NCI-H128 (cell line): ENCODE measurements at regions not wholly inside any gene's neighbourhood (a gene's known extent, or its start where the extent isn't known, plus 50 kb on each side); places are given as distances from the start of the nearest gene placed in this dataset.

Experiments
- DNase-seq: peaks from one replicate; lab custom pipeline; 2025; ENCODE audit not compliant: unreplicated experiment; lab: John Stamatoyannopoulos, UW

DNA sequence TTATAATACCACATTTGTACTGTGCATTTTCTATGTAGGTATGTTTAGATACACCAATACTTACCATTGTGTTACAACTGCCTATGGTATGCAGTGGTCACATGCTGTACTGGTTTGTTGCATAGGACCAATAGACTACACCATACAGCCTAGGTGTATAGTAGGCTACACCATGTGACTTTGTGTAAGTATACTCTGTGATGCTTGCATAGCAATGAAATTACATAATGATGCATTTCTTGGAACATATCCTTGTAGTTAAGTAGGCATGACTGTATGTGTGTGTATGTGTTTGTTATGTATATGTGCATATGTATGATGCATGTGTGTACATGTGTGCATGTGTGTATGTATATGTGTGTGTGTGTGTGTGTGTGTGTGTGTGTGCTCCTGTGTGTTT is 157.6 kb downstream of the TDRD15 start:
- no peak for DNase-seq

DNA sequence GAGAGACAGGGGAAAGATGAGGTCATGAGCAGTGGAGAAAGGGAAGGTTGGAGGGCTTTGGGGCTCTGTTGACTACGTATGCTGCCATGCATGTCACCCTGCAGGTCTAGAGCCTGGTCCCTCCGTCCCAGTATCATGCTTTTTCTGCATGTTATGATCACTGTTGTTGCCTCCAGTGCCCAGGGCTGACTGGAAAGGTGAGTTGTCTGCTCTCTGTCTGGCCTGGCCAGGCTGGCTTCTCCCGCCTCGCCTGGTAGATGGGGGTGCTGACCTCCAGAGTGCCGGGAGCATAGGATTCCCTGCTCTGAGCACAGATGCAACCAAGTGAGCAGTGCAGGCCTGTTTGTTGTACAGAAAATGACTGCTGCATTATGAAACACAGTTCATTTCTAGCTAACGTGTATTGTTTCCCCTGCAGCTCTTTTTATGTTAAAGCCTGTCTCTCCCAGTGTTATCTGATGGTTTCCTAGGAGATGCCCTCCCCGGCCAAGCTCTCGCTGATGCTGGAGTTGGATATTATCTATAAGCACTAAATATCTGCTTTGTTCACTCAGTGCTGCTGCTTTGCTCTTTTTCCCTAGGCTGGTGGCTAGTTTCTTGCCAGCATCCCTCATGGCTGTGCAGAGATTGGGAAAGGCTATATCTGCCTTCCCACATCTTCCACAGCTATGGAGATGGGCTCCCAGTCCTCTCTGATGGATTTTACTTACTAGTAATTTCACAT is 158.2 kb downstream of the TDRD15 start:
- no peak for DNase-seq

GRCh38 chr2:21282515-21282898 is 158.7 kb downstream of the TDRD15 start:
- no peak for DNase-seq

- no peak for DNase-seq
Measured at GRCh38 chr2:21288299-21288698, 164.5 kb downstream of the TDRD15 start.

- DNase-seq = no peak
Measured at GRCh38 chr2:21288739-21289520, 165.2 kb downstream of the TDRD15 start.

DNA sequence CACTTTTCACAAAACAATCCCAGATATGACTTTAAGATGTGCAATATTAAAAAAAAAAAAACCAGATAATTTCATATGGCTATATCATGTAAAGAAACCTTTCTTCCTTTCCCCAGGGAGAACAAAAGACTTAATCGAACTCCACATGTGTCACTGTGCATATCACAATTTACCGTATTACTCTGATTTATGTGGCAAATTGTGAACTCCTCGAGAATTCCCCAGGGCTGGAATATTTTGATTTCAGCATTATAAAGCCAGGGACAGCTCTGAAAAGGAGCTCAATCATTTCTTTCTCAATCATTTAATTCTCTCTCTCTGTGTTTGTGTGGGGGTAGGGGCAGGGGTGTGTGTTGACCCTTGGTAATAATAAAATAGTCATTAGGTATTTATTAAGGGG is 165.8 kb downstream of the TDRD15 start:
- DNase-seq = no peak

DNA sequence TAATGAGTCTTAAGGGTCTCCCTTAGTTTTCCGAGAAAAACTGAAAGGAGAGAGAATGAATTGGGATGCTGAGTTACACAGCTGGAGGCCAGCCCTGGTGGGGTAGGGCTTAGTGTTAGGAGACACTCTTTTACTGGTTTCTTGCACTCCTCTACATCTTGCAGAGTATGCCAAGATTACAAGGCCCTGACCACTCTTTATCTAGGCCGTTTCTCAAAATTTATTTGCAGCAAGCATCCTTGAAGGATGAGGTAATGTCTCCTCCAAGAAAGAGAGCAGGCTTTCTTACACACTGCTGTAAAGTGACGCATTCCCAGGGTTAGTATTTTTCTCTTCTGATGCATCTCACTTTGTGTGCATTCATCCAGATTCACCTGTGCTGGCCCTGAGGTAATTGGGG is 166.2 kb downstream of the TDRD15 start:
- no peak for DNase-seq

DNA sequence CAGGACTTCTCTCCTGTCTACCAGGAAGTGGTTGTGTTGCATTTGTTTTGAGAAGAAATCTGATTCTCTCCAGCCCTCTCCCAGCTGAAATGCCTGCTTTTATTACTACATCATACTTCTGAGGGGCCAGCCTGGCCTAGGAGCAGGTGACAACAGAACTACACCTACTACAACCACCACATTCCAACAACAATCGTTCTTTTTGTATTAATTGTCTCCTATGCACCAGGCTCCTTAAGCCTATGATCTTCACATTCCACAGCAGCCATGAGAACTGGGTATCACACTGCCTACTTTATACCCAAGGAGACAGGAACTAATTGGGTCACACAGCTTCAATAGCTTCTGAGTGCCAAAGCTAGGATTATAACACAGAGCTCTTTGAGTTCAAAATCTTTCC is 167.7 kb downstream of the TDRD15 start:
- no peak for DNase-seq

DNA sequence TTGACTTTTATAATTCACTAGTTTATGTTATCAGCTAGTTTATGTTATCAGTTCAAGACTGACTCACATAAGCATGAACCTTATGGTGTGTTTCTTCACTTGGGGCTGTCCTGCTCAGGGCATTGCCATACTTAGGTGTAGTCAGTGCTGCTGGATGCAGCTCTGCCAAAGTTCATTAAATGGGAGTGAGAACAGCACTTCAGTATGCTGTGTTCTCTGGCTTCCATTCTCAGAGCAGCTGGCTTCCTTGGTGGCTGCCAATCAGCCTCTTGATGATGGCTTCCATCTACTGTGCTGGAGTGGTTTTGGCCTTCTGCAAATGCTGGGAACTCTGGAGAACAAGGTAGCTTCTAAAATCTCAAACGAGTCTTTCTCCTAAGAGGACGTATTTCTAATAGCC is 170.7 kb downstream of the TDRD15 start:
- DNase-seq = no peak

DNA sequence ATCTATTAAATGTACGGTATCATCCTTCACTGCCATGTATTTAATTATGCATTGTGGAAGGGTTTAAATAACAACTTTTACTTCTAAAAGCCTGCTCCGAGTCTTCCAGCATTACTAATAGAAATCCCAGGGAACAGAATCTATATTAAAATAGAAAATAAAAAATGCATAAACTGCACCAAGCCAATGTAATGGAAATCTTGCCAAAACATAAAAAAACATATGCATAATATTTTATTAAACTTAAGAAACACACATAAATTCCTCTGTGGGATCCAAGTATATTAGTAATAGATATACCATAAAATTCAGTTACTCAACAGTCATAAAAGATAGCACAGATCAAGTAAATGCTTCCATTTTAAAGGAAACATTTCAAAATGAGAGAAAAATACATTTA is 175.6 kb downstream of the TDRD15 start:
- no peak for DNase-seq

GRCh38 chr2:21301871-21302455 is 178.2 kb downstream of the TDRD15 start:
- no peak for DNase-seq

GRCh38 chr2:21303876-21304275 is 180.1 kb downstream of the TDRD15 start:
- no peak for DNase-seq

DNA sequence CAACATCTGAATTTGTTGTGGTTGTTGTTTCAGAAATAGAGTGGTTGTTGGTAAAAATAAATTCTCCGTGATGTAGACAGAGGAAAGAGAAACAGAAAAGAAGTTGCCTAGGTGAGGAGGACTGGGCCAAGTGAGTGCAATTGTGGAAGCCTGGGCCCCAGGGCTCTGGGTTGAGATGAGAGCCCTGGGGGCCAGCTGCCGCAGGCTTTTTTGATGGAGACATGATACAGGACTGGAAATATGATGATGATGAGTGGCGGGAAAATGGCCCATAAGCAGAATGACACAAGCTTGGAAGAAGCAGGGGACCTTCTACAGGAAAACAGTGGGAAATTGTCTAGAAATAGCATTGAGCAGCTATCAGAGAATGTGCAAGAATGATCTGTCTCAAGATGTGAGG is 181.8 kb downstream of the TDRD15 start:
- no peak for DNase-seq

DNA sequence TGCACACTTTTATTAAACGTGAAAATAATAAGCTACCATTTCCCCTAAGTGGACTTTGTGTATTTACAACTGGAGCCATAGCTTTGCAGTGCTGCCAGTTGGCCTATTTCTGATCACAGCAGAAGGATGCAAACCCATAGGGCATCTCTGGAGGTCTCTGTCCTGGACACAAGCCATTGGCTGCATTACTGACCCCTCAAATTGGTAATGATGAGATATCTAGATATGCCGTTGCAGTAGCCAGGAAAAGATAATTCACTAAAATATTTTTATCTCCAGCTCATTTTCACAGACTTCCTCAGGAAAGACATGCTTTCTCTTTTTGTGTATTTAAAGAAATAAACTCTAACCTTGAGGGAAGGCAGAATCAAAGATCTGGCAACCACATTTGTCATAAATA is 182.5 kb downstream of the TDRD15 start:
- no peak for DNase-seq

GRCh38 chr2:21307037-21307436 is 183.3 kb downstream of the TDRD15 start:
- no peak for DNase-seq

- DNase-seq = no peak
Measured at GRCh38 chr2:21310493-21310892, 186.7 kb downstream of the TDRD15 start.

GRCh38 chr2:21314322-21314835 is 190.6 kb downstream of the TDRD15 start:
- DNase-seq = no peak

GRCh38 chr2:21317131-21317530 is 193.4 kb downstream of the TDRD15 start:
- DNase-seq = no peak

DNA sequence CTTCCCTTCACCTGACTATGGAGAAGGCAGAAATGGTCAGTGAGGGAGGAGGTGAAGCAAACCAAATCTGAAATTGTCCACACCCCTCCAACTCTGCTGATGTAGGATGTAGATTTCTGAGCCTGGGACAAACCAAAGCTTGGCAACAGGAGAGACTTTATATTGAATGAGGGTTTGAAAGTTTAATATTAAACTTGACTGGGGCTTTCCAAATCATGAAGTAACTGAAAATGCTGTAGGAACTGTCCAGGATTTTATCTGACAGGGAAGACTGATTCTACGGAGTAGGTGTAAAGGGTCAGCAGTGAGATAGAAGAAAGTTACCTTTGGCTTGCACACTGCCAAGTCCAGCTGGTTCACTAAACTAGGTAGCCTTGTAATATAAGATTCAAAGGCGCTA is 194.5 kb downstream of the TDRD15 start:
- no peak for DNase-seq

DNA sequence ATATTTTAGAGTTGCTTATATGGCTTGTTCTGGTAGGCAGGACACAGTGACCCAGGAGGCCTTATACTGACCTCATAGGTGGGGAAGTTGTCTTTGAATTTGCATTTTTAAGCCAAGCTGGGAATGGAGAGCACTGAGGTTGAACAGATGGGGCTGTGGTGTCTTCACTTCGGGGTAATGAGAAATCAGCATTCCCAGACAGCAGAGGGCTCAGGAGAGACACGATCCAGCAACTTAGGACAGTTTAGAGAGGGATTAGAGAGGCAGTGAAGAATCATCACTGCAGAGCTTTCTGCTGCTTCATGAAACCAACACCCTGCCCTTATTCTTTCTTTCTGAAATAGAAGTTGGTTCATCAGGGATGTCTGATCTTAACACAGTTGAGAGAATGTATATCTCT is 202.4 kb downstream of the TDRD15 start:
- no peak for DNase-seq

GRCh38 chr2:21328177-21328576 is 204.4 kb downstream of the TDRD15 start:
- no peak for DNase-seq

DNA sequence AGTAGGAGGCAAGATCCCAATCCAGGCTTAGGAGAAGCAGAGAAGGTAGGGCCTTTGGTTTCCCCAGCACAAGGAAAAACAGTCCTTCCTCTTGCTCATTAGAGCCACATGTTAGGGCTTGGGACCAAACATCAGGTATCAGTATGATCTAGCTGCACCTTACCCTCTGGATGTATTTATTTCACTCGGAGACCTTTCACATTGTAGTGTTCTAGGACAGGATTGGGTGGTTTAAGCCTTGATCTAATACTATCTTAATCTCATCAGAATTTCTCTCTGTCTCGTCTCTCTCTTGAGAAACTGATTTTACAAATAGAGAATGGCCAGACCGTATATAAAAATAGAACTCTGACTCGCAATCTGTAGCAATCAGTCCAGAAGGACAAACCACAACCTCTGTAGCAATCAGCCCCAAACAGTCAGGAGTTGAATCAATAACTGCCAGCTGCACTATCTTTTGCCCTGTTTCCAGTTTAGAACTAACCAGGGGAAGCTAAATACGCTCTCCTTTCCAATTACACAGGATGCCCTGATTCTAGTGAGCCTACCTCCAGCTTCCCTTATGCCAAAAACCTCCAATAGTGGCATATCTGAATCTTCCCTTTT is 207.1 kb downstream of the TDRD15 start:
- DNase-seq = no peak
